MV-4-11 (cell line): ENCODE measurements at regions not wholly inside any gene's neighbourhood (a gene's known extent, or its start where the extent isn't known, plus 50 kb on each side); places are given as distances from the start of the nearest gene placed in this dataset.
"Not testable (repeated sequence)": the region's sequence is repeated elsewhere in the genome, so short reads cannot be mapped to it uniquely, and the experiment has no call there.

Experiments used
- DNase-seq: peaks from one replicate; lab custom pipeline; 2025; lab: John Stamatoyannopoulos, UW

GRCh38 chr2:65788556-65788955, 356.2 kb upstream of the SPRED2 start:
- no peak for DNase-seq

GRCh38 chr2:65786765-65787164, 354.4 kb upstream of the SPRED2 start:
- no peak for DNase-seq

GRCh38 chr2:65786007-65786717, 353.8 kb upstream of the SPRED2 start:
- DNase-seq: no peak

- DNase-seq: no peak
These were observed 350.7 kb upstream of the SPRED2 start for GRCh38 chr2:65782996-65783650.

GRCh38 chr2:65782186-65782585, 349.8 kb upstream of the SPRED2 start:
- no peak for DNase-seq

- no peak for DNase-seq
These were observed 349.4 kb upstream of the SPRED2 start for GRCh38 chr2:65781756-65782155.

GRCh38 chr2:65779021-65779420, 346.6 kb upstream of the SPRED2 start:
- DNase-seq: no peak

GRCh38 chr2:65778137-65778536, 345.7 kb upstream of the SPRED2 start:
- DNase-seq: no peak

- no peak for DNase-seq
These were observed 343.4 kb upstream of the SPRED2 start for GRCh38 chr2:65775839-65776238.

GRCh38 chr2:65767946-65768345, 335.5 kb upstream of the SPRED2 start:
- no peak for DNase-seq

- DNase-seq: no peak
These were observed 334.4 kb upstream of the SPRED2 start for GRCh38 chr2:65766768-65767267.

GRCh38 chr2:65765376-65765775, 333.0 kb upstream of the SPRED2 start:
- no peak for DNase-seq

GRCh38 chr2:65762068-65762467, 329.7 kb upstream of the SPRED2 start:
- no peak for DNase-seq

- no peak for DNase-seq
These were observed 321.8 kb upstream of the SPRED2 start for GRCh38 chr2:65754219-65754618.

- DNase-seq: no peak
These were observed 319.0 kb upstream of the SPRED2 start for GRCh38 chr2:65751408-65751807.

- DNase-seq: peak; percentile 34
These were observed 317.1 kb upstream of the SPRED2 start for GRCh38 chr2:65749545-65749944.

- not testable (repeated sequence) for DNase-seq
These were observed 315.5 kb upstream of the SPRED2 start for GRCh38 chr2:65747875-65748274.

- DNase-seq: no peak
These were observed 314.7 kb upstream of the SPRED2 start for GRCh38 chr2:65746931-65747675.

GRCh38 chr2:65744477-65745200, 312.2 kb upstream of the SPRED2 start:
- DNase-seq: no peak

- no peak for DNase-seq
These were observed 310.6 kb upstream of the SPRED2 start for GRCh38 chr2:65742977-65743376.

- no peak for DNase-seq
These were observed 307.5 kb upstream of the SPRED2 start for GRCh38 chr2:65739927-65740326.

- no peak for DNase-seq
These were observed 305.1 kb upstream of the SPRED2 start for GRCh38 chr2:65737452-65738011.
